ENCODE measurements at regions not wholly inside any gene's neighbourhood (a gene's known extent, or its start where the extent isn't known, plus 50 kb on each side); places are given as distances from the start of the nearest gene placed in this dataset.

- TF ChIP-seq, protein P1, sequence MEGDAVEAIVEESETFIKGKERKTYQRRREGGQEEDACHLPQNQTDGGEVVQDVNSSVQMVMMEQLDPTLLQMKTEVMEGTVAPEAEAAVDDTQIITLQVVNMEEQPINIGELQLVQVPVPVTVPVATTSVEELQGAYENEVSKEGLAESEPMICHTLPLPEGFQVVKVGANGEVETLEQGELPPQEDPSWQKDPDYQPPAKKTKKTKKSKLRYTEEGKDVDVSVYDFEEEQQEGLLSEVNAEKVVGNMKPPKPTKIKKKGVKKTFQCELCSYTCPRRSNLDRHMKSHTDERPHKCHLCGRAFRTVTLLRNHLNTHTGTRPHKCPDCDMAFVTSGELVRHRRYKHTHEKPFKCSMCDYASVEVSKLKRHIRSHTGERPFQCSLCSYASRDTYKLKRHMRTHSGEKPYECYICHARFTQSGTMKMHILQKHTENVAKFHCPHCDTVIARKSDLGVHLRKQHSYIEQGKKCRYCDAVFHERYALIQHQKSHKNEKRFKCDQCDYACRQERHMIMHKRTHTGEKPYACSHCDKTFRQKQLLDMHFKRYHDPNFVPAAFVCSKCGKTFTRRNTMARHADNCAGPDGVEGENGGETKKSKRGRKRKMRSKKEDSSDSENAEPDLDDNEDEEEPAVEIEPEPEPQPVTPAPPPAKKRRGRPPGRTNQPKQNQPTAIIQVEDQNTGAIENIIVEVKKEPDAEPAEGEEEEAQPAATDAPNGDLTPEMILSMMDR (IDR thresholded peaks at IDR 0.05), result no peak
- no peak for TF ChIP-seq POLR2A (IDR thresholded peaks at IDR 0.05)
Observed at GRCh38 chr15:53400986-53401385, 358.5 kb downstream of the WDR72 start.
